GM18508 (cell line): ENCODE measurements at regions not wholly inside any gene's neighbourhood (a gene's known extent, or its start where the extent isn't known, plus 50 kb on each side); places are given as distances from the start of the nearest gene placed in this dataset.
"Not testable (repeated sequence)": the region's sequence is repeated elsewhere in the genome, so short reads cannot be mapped to it uniquely, and the experiment has no call there.

ENCODE experiments used
- ATAC-seq: cut with Tn5 transposase; IDR thresholded peaks from one replicate; pipeline ENCODE4 v1.9.1; 2021; ENCODE audit warnings: moderate number of reproducible peaks; ENCODE audit not compliant: insufficient read depth, unreplicated experiment

GRCh38 chr14:105704091-105704490 is 177.7 kb downstream of the TMEM121 start:
- ATAC-seq: not testable (repeated sequence)

GRCh38 chr14:105704492-105704891 is 178.1 kb downstream of the TMEM121 start:
- ATAC-seq: not testable (repeated sequence)

GRCh38 chr14:105705512-105705861 is 179.1 kb downstream of the TMEM121 start:
- ATAC-seq: not testable (repeated sequence)

- not testable (repeated sequence) for ATAC-seq
Measured at GRCh38 chr14:105705862-105706700, 179.7 kb downstream of the TMEM121 start.

- ATAC-seq: not testable (repeated sequence)
Measured at GRCh38 chr14:105706701-105707019, 180.3 kb downstream of the TMEM121 start.

- ATAC-seq: not testable (repeated sequence)
Measured at GRCh38 chr14:105707099-105707498, 180.7 kb downstream of the TMEM121 start.

- ATAC-seq: not testable (repeated sequence)
Measured at GRCh38 chr14:105707723-105708151, 181.4 kb downstream of the TMEM121 start.

GRCh38 chr14:105708251-105709134 is 182.1 kb downstream of the TMEM121 start:
- not testable (repeated sequence) for ATAC-seq

GRCh38 chr14:105709281-105710118 is 183.1 kb downstream of the TMEM121 start:
- ATAC-seq: no peak

- no peak for ATAC-seq
Measured at GRCh38 chr14:105710119-105711043, 184.0 kb downstream of the TMEM121 start.

GRCh38 chr14:105711044-105711620 is 184.7 kb downstream of the TMEM121 start:
- ATAC-seq: no peak

- ATAC-seq: no peak
Measured at GRCh38 chr14:105711841-105712460, 185.6 kb downstream of the TMEM121 start.

GRCh38 chr14:105712670-105713069 is 186.3 kb downstream of the TMEM121 start:
- ATAC-seq: not testable (repeated sequence)

GRCh38 chr14:105713160-105713559 is 186.8 kb downstream of the TMEM121 start:
- ATAC-seq: not testable (repeated sequence)

GRCh38 chr14:105713836-105714235 is 187.5 kb downstream of the TMEM121 start:
- ATAC-seq: not testable (repeated sequence)

GRCh38 chr14:105718787-105719186 is 192.4 kb downstream of the TMEM121 start:
- not testable (repeated sequence) for ATAC-seq

- not testable (repeated sequence) for ATAC-seq
Measured at GRCh38 chr14:105720106-105720505, 193.7 kb downstream of the TMEM121 start.

GRCh38 chr14:105720852-105721601 is 194.6 kb downstream of the TMEM121 start:
- not testable (repeated sequence) for ATAC-seq
